Activated CD4-positive, alpha-beta T cell treated with anti-CD3 and anti-CD28 coated beads, Interleukin-2, amount 10 ng/mL, durations not matched to agents 7 days and 5 days (primary cell): ENCODE measurements at regions not wholly inside any gene's neighbourhood (a gene's known extent, or its start where the extent isn't known, plus 50 kb on each side); places are given as distances from the start of the nearest gene placed in this dataset.

ENCODE experiments used
- CTCF ChIA-PET: fragments of 350-600 bp; sonication (Branson Sonifier 250); formaldehyde crosslinking; loops from one replicate; lab custom pipeline; 2021; ENCODE audit warnings: antibody characterized with exemption; lab: Charles Lee
- POLR2A ChIA-PET: fragments of 350-600 bp; sonication (Branson Sonifier 250); formaldehyde crosslinking; loops from one replicate; lab custom pipeline; 2021; ENCODE audit warnings: antibody characterized with exemption; lab: Charles Lee
- DNase-seq: peaks from one replicate; pipeline ENCODE4 v3.0.0-alpha.2; 2020
- H3K27ac Mint-ChIP-seq: one replicate; pipeline ENCODE4 v1.8.0; 2021; ENCODE audit warnings: mild to moderate bottlenecking, moderate library complexity, mixed read lengths
- H3K27me3 Mint-ChIP-seq: one replicate; pipeline ENCODE4 v1.8.0; 2021; ENCODE audit warnings: mixed read lengths
- H3K36me3 Mint-ChIP-seq: one replicate; pipeline ENCODE4 v1.8.0; 2021; ENCODE audit warnings: low read depth, mixed read lengths
- H3K4me1 Mint-ChIP-seq: one replicate; pipeline ENCODE4 v1.8.0; 2021; ENCODE audit warnings: mixed read lengths
- H3K4me3 Mint-ChIP-seq: one replicate; pipeline ENCODE4 v1.8.0; 2021; ENCODE audit warnings: mild to moderate bottlenecking, moderate library complexity, mixed read lengths
- H3K9me3 Mint-ChIP-seq: one replicate; pipeline ENCODE4 v1.8.0; 2021; ENCODE audit warnings: mixed read lengths

DNA sequence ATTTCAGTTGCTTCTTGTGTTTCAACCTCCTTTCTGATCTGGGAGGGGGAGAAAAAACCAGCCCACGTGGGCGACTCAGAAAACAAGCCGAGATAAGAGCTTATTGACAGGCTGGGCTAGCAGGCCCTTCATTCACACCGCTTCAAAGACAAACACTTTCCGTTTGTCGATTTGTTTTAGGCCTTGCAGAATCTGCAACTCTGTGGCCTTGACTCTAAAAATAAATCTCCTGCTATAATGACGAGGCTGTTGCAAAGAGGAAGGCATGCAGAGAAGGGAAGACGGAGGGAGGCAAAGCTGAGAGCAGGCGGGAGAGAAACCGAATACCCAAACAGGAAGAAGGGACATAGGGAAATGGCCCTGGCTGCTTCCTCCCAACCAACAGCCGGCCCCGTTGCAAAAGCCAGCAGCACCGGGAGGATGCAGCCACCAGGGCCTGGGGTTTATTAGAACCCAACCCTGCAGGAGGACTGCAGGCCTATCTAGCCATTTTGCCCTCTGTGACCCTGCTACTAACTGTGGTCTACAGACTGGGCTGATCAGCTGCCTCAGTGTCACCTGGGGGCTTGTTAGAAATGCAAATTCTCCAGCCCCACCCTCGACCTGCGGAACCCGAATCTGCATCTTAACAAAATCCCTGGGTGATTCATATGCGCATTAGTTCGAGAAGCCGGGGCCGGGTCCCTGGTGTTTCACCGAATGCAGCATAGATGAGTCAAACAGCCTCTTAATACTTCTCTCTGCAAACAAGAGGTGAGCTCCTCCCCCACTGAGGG is 325.5 kb downstream of the BCOR start:
- H3K4me3 Mint-ChIP-seq: peak overlapping the region; percentile 31
- H3K27ac Mint-ChIP-seq: peak overlapping the region; percentile 96
- H3K27me3 Mint-ChIP-seq: no peaks in the 10 kb centered on the region
- peaks cover 47% of the 10 kb centered on the region for H3K4me1 Mint-ChIP-seq
- peaks cover 2% of the 10 kb centered on the region for H3K36me3 Mint-ChIP-seq
- H3K9me3 Mint-ChIP-seq: peaks cover 3% of the 10 kb centered on the region
- DNase-seq: peak; percentile 43
- ChIA-PET POLR2A (no interaction called here), CTCF (no interaction called here)

DNA sequence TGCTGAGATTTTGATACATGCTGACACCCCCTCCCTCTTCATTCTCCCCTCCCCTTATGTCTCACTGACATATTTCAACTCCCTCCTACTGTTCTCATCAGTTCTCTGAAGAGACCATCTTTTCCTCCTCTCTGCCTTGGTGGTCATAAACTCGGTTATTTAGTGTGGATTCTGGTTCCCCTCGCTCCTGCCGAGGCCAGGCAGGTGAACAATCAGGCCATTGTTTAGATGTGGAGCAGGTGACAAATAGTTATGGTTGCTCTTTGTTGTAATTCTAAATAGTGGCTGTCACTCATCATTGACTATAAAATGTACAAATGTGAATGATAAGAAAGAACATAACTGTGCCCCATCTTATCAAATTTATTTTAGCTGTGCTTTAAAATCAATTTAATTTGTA is 324.6 kb downstream of the BCOR start:
- H3K27ac Mint-ChIP-seq: peak overlapping the region; percentile 96
- POLR2A ChIA-PET: no interaction called here
- CTCF ChIA-PET: interaction anchor here (1.5 kb wide), 1 partner anchor 464 kb away, joined by 3 read pairs; no protein-coding TSS in a partner anchor
- no peaks in the 10 kb centered on the region for H3K27me3 Mint-ChIP-seq
- peaks cover 3% of the 10 kb centered on the region for H3K9me3 Mint-ChIP-seq
- DNase-seq: no peak
- H3K4me1 Mint-ChIP-seq: peaks cover 52% of the 10 kb centered on the region
- H3K36me3 Mint-ChIP-seq: peaks cover 2% of the 10 kb centered on the region
- H3K4me3 Mint-ChIP-seq: no peak overlapping the region

DNA sequence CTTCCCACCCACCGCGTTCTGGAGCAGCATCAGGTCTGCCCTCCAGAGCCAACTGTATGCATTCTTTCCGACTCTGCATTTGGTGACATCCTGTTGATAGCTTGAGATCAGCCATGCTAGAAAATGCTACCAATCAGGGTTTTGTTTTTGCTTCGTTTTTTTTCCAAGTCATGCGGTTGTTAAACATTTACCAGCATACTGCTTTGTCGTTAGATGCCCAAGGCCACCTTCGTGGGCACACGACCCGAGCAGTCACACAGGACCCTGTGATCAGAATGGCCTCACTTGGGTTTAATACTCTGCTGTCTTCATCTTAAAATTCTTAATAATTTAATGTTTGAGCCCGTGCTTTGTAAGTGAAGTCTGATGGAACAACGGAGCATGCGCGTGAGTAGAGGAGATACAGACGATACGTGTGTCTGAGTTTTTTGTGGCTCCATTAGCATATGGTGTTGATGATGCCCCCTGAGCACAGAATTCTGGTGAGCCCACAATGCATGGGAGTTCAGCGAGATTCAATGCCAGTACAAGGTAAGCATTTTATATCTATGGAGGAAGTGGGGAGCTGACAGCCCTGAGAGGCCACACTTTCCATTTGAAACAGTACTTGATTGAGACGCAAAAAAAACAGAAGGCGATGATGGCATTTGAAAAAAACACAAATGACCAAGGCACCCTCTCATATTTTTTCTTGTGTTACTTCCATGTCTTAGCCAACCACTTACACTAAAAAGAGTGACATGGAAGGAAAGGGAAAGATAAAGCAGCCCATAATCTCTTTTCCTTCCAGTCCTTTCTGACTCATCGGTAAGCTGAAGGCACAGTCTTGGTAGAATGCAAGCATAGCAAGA is 323.6 kb downstream of the BCOR start:
- H3K4me1 Mint-ChIP-seq: peaks cover 55% of the 10 kb centered on the region

DNA sequence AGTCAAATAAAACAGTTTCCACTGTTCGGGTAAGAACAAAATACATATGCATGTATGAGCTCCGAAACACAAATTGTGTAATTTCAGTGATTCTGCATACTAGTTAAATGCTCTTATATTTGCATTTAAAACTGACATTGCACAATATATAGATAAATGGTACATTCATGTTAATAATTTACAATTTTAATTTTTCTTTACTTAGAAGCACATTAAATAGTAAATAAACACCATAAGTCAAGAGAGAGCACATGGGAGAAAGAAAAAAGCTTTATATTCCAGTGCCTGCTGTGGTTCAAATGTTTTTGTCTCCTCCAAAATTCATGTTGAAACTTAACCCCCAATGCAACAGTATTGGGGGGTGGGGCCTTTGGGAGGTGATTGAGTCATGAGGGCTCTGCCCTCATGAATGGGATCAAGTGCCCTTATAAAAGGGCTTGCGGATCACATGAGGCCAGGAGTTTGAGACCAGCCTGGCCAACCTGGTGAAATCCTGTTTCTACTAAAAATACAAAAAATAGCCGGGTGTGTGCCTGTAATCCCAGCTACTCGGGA is 322.9 kb downstream of the BCOR start:
- CTCF ChIA-PET: interaction anchor here (0.7 kb wide), 1 partner anchor 27 kb away, joined by 3 read pairs; no protein-coding TSS in a partner anchor
- H3K36me3 Mint-ChIP-seq: peaks cover 6% of the 10 kb centered on the region
- H3K9me3 Mint-ChIP-seq: peaks cover 7% of the 10 kb centered on the region
- H3K4me1 Mint-ChIP-seq: peaks cover 51% of the 10 kb centered on the region
- POLR2A ChIA-PET: no interaction called here
- H3K4me3 Mint-ChIP-seq: peak overlapping the region; percentile 71
- DNase-seq: no peak
- H3K27me3 Mint-ChIP-seq: no peaks in the 10 kb centered on the region
- H3K27ac Mint-ChIP-seq: peak overlapping the region; percentile 95

More for the DNA sequence above, 323.6 kb downstream of the BCOR start:
- POLR2A ChIA-PET: no interaction called here
- Mint-ChIP-seq H3K4me3 (peak overlapping the region; percentile 71), H3K9me3 (peaks cover 3% of the 10 kb centered on the region), H3K27me3 (no peaks in the 10 kb centered on the region), H3K36me3 (peaks cover 2% of the 10 kb centered on the region), H3K27ac (peak overlapping the region; percentile 95)
- CTCF ChIA-PET: interaction anchor here (0.7 to 1.5 kb wide), 2 partner anchors 28 to 465 kb away, joined by 3 read pairs; no protein-coding TSS in a partner anchor
- peak; percentile 35 for DNase-seq

DNA sequence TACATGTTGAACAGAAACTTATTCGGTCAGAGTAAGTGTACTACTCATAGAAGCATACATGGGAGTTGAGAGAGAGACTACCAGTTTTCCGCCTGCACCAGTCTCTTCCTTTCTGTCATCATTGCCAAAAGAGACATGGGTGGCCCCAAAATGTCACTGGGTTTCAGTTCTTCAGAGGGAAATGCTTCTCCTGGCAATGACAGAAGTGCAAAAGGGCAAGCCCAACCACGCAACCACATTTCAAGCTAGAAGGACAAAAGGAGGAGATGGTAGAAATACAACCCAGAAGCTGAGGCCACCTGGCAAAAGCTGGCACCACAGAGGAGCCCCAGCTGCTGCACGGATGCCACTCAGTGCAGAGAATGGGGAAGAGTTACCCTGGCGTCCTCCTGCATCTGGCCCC is 320.1 kb downstream of the BCOR start:
- Mint-ChIP-seq H3K9me3 (peaks cover 5% of the 10 kb centered on the region), H3K27ac (peak overlapping the region; percentile 76), H3K4me1 (peaks cover 38% of the 10 kb centered on the region), H3K4me3 (peak overlapping the region; percentile 10), H3K36me3 (peaks cover 10% of the 10 kb centered on the region), H3K27me3 (no peaks in the 10 kb centered on the region)
- ChIA-PET POLR2A (no interaction called here), CTCF (interaction anchor here (1.6 kb wide), 1 partner anchor 25 kb away, joined by 3 read pairs; no protein-coding TSS in a partner anchor)
- DNase-seq: peak; percentile 36

DNA sequence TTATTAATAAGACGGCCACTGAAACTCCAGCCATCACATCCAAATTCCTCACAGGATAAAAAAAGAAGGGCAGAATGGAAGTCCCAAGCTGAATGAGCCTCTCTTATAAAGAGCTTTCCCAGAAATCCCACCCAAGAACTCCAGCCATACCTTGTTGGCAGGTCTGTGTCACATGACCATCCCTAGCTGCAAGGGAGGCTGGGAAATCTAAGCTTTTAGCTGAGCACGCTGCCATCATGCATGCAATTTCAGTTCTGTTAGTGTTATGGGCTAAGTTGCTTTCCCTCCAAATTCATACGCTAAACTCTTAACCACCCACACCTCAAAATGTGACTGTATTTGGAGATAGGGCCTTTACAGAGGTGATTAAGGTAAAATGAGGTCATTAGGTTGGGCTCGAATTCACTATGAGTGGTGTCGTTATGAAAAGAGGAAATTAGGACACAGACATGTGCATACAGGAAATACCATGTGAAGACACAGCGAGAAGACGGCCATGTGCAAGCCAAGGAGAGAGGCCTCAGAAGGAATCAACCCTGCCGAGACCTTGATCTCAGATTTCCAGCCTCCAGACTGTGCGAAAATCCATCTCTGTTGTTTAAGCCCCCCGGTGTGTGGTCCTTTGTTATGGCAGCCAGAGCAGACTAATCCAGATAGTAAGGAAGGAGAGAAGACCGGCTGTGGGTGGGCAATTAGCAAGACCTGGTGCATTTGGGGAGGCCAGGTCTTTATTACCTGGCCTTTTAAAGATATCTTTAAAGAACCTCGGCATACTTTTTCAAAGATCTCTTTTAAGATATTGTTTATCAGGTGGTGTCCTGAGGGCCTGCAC is 317.6 kb downstream of the BCOR start:
- Mint-ChIP-seq H3K27me3 (no peaks in the 10 kb centered on the region), H3K9me3 (peaks cover 5% of the 10 kb centered on the region), H3K27ac (no peak overlapping the region), H3K4me3 (no peak overlapping the region), H3K36me3 (peaks cover 10% of the 10 kb centered on the region), H3K4me1 (peaks cover 21% of the 10 kb centered on the region)
- POLR2A ChIA-PET: no interaction called here
- CTCF ChIA-PET: no interaction called here
- no peak for DNase-seq

DNA sequence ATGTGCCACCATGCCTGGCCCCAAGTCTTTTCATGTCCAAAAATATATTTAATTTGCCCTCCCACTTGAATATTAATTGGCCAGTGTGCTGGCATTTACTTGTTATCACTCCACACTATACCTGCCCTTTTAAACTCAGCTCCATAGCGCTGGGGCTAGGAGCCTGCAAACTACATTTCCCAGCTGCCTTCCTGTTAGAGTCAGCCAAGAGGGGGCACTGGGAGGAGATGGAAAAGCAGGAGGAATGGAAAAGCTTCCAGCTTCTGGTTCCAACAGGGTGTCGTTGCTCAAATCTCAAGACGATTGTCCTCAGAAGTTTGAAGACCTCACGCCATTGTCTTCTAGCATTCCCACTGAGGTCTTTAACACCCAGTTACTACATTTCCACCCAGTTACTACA is 315.5 kb downstream of the BCOR start:
- POLR2A ChIA-PET: no interaction called here
- DNase-seq: no peak
- H3K4me3 Mint-ChIP-seq: no peak overlapping the region

DNA sequence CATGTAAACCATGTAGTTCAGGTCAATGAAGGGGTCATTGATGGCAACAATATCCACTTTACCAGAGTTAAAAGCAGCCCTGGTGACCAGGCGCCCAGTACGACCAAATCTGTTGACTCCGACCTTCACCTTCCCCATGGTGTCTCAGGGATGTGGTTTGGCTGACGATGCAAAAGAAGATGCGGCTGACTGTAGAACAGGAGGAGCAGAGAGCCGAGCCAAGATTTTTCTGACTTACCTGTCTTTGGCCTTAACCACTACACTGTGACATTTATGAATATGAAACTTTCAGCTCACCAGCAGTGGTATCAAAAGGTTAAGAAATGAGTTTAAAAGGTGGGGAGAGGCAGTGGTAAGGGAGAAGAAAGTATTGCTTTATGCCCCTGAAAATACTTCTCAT is 309.8 kb downstream of the BCOR start:
- ChIA-PET POLR2A (no interaction called here), CTCF (no interaction called here)
- H3K27ac Mint-ChIP-seq: no peak overlapping the region
- H3K9me3 Mint-ChIP-seq: peaks cover 3% of the 10 kb centered on the region
- no peak overlapping the region for H3K4me3 Mint-ChIP-seq
- H3K27me3 Mint-ChIP-seq: no peaks in the 10 kb centered on the region
- H3K36me3 Mint-ChIP-seq: no peaks in the 10 kb centered on the region
- no peak for DNase-seq
- H3K4me1 Mint-ChIP-seq: no peaks in the 10 kb centered on the region

More for the DNA sequence above, 315.5 kb downstream of the BCOR start:
- H3K27me3 Mint-ChIP-seq: no peaks in the 10 kb centered on the region
- peaks cover 8% of the 10 kb centered on the region for H3K36me3 Mint-ChIP-seq
- H3K27ac Mint-ChIP-seq: no peak overlapping the region
- peaks cover 9% of the 10 kb centered on the region for H3K4me1 Mint-ChIP-seq
- H3K9me3 Mint-ChIP-seq: peaks cover 5% of the 10 kb centered on the region
- CTCF ChIA-PET: no interaction called here

DNA sequence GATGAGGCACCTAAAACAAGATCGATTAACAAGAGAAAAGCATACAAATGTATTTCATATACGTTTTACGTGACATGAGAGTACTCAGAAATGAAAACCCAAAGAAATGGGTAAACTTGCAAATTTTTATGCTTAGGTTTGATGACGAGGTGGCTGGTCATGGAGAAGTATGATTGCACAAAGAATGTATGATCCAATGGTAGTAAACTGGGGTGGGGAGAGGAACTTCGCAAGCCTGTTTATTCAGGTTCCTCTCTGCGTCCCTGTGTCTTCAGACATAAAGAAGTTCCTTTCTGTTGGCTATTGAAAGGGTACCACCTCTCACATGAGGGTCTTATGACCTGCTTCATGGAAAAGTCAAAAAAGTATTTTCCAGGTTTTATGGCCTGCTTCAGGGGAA is 309.2 kb downstream of the BCOR start:
- Mint-ChIP-seq H3K4me1 (no peaks in the 10 kb centered on the region), H3K36me3 (no peaks in the 10 kb centered on the region), H3K4me3 (no peak overlapping the region), H3K27ac (no peak overlapping the region), H3K27me3 (no peaks in the 10 kb centered on the region), H3K9me3 (peaks cover 3% of the 10 kb centered on the region)
- ChIA-PET CTCF (no interaction called here), POLR2A (no interaction called here)
- DNase-seq: no peak

DNA sequence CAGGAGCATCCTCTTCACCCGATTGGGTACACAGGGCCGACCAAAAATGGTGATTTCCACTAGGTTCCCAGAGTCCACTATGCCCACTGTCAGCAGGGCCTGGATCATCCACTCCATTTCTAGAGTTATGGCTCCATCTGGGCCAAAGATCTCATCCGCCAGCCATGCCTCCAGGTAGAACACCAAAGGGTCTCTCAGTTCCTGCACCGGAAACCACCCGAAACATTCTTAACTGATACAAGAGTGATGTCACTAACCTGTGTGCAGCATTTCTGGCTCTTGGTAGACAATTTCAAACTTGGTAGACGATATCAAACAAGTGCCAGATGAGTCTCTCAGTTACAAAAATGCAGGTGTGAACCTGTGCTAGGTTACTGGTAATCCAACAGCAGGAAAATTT is 306.1 kb downstream of the BCOR start:
- Mint-ChIP-seq H3K36me3 (no peaks in the 10 kb centered on the region), H3K27me3 (no peaks in the 10 kb centered on the region), H3K4me1 (no peaks in the 10 kb centered on the region), H3K27ac (no peak overlapping the region), H3K4me3 (no peak overlapping the region), H3K9me3 (peaks cover 3% of the 10 kb centered on the region)
- POLR2A ChIA-PET: no interaction called here
- no peak for DNase-seq
- CTCF ChIA-PET: no interaction called here

DNA sequence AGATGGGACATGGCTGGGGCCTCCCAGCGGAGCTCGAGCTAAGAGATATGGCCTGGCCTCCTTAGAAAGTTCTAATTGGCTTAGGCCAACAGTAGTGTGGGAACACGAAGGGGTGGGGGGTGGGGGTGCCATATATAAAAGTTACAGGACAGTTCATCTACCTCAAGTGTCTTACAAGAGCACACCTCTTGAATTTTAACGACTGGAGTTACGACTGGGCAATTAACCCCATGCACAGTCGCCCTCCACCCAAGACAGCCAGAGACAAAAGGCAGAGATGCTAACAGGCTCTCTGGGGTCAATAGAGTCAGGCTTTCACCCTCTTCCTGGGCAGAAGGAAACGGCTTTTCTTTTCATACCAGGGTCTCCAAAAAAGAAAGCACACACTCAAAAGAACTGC is 302.2 kb downstream of the BCOR start:
- H3K27me3 Mint-ChIP-seq: no peaks in the 10 kb centered on the region
- no peak overlapping the region for H3K27ac Mint-ChIP-seq
- CTCF ChIA-PET: no interaction called here
- no peak for DNase-seq
- H3K36me3 Mint-ChIP-seq: no peaks in the 10 kb centered on the region
- H3K4me3 Mint-ChIP-seq: no peak overlapping the region
- no peaks in the 10 kb centered on the region for H3K4me1 Mint-ChIP-seq
- POLR2A ChIA-PET: no interaction called here
- H3K9me3 Mint-ChIP-seq: no peaks in the 10 kb centered on the region

DNA sequence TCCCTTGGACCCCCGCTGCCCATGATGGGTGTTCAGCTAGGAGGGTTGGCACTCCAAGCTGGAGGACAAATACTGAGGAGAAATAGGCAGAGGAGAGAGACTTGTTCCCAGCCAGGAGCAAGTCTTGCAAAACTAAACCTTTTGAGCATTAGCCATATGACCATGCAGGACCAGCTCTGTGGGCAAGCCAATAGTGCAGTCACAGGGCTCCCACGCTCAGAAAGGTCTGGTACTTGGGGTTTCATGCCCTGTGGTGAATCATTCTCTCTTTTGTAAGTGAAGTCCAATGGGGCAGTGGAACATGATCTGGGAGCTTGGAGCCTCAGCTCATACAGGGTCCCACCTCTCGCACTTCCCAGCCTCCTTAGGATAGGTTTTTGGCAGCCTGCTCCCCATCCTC is 300.9 kb downstream of the BCOR start:
- no peaks in the 10 kb centered on the region for H3K36me3 Mint-ChIP-seq
- no peaks in the 10 kb centered on the region for H3K4me1 Mint-ChIP-seq
- H3K4me3 Mint-ChIP-seq: no peak overlapping the region
- H3K27ac Mint-ChIP-seq: no peak overlapping the region
- CTCF ChIA-PET: interaction anchor here (0.6 to 1.7 kb wide), 4 partner anchors 13 to 110 kb away, joined by 3 to 6 read pairs (median 4); no protein-coding TSS in a partner anchor
- POLR2A ChIA-PET: no interaction called here
- DNase-seq: no peak
- no peaks in the 10 kb centered on the region for H3K27me3 Mint-ChIP-seq
- no peaks in the 10 kb centered on the region for H3K9me3 Mint-ChIP-seq
